ENCODE measurements at regions not wholly inside any gene's neighbourhood (a gene's known extent, or its start where the extent isn't known, plus 50 kb on each side); places are given as distances from the start of the nearest gene placed in this dataset.

DNA sequence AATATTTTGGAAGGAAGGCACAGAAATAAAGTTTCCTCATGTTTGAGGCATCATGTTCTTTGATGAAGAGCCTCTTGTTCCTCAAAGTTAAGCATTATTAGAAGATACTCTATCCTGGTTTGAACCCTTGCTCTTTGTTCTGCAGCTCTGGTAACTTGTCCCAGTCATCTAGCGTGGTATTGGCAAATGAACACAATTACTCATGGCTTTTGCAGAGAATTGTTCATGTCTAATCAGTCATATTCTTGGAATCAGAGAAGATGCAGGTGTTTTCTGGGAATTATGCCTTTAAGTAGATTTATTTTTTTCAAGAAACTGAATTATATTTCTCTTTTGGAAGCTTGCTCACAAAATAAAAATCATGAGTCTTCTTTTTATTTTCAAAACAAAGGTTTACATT is 52.9 kb upstream of the HPGDS start:
- ATAC-seq: no peak
- intact Hi-C loops (cut with micrococcal nuclease): no loop called here
- DNase-seq: no peak

GRCh38 chr4:94396984-94397383 is 54.3 kb upstream of the HPGDS start:
- intact Hi-C loops (cut with micrococcal nuclease): no loop called here
- no peak for ATAC-seq
- DNase-seq: no peak

- ATAC-seq (no peak), DNase-seq (no peak)
- intact Hi-C loops (cut with micrococcal nuclease): no loop called here
These were observed 54.1 kb upstream of the PDLIM5 start for GRCh38 chr4:94397635-94398034.

DNA sequence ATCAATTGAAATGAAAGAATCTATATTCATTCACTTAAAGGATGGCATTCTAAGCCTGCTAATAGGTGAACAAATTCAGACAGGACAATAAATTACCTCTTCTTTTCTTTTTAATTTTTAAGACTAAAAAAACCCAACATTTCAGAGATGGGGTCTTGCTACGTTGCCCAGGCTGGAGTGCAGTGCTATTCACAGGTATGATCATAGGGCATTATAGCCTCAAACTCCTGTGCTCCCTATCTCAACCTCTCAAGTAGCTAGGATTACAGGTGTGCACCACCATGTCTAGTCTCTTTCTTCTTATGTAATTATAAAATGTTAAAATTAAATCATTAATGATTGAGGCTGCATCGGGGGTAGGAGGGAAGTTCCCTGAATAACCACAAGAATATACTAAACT is 52.5 kb upstream of the PDLIM5 start:
- DNase-seq: no peak
- no peak for ATAC-seq
- intact Hi-C loops (cut with micrococcal nuclease): no loop called here

GRCh38 chr4:94399721-94400120 is 52.0 kb upstream of the PDLIM5 start:
- DNase-seq (no peak), ATAC-seq (peak; percentile 67)
- intact Hi-C loops (cut with micrococcal nuclease): no loop called here

GRCh38 chr4:94400191-94400590 is 51.6 kb upstream of the PDLIM5 start:
- no peak for DNase-seq
- intact Hi-C loops (cut with micrococcal nuclease): no loop called here
- ATAC-seq: no peak
